H9 (cell line): ENCODE measurements at regions not wholly inside any gene's neighbourhood (a gene's known extent, or its start where the extent isn't known, plus 50 kb on each side); places are given as distances from the start of the nearest gene placed in this dataset.

ENCODE experiments used
- DNase-seq: peaks from one replicate; pipeline ENCODE4 v3.0.0-alpha.2; 2017
- H2AFZ ChIP-seq: one replicate; pipeline ENCODE4 v1.6.1; 2013; ENCODE audit warnings: mild to moderate bottlenecking, low read length, control low read depth, moderate library complexity
- H2AK5ac ChIP-seq: 2 replicates; pipeline ENCODE4 v1.6.1; 2013; ENCODE audit warnings: low read length, control low read depth, mixed read lengths; ENCODE audit not compliant: insufficient read length
- H2BK120ac ChIP-seq: one replicate; pipeline ENCODE4 v1.6.1; 2013; ENCODE audit warnings: low read depth, mild to moderate bottlenecking, low read length, control low read depth, inconsistent platforms; ENCODE audit not compliant: poor library complexity, severe bottlenecking
- H2BK12ac ChIP-seq: 2 replicates; pipeline ENCODE4 v1.6.1; 2013; ENCODE audit warnings: low read length, control low read depth, mixed read lengths, low read depth; ENCODE audit not compliant: insufficient read length
- H2BK15ac ChIP-seq: 2 replicates; pipeline ENCODE4 v1.6.1; 2013; ENCODE audit warnings: low read depth, low read length, control low read depth
- H2BK20ac ChIP-seq: one replicate; pipeline ENCODE4 v1.6.1; 2013; ENCODE audit warnings: low read depth, mild to moderate bottlenecking, low read length, control low read depth, inconsistent platforms; ENCODE audit not compliant: poor library complexity, severe bottlenecking
- H2BK5ac ChIP-seq: 2 replicates; pipeline ENCODE4 v1.6.1; 2013; ENCODE audit warnings: low read length, control low read depth, mixed read lengths; ENCODE audit not compliant: insufficient read length
- H3K14ac ChIP-seq: 2 replicates; pipeline ENCODE4 v1.6.1; 2013; ENCODE audit warnings: low read length, control low read depth; ENCODE audit not compliant: insufficient read depth
- H3K18ac ChIP-seq: 2 replicates; pipeline ENCODE4 v1.6.1; 2013; ENCODE audit warnings: low read depth, mild to moderate bottlenecking, mixed read lengths, low read length, control low read depth; ENCODE audit not compliant: insufficient read length
- H3K23ac ChIP-seq: 2 replicates; pipeline ENCODE4 v1.6.1; 2013; ENCODE audit warnings: low read length, control low read depth, mixed read lengths, low read depth; ENCODE audit not compliant: insufficient read length
- H3K23me2 ChIP-seq: 2 replicates; pipeline ENCODE4 v1.6.1; 2013; ENCODE audit warnings: low read depth, mild to moderate bottlenecking, mixed read lengths, low read length, control low read depth; ENCODE audit not compliant: insufficient read length, poor library complexity, severe bottlenecking
- H3K27ac ChIP-seq: 2 replicates; pipeline ENCODE4 v1.5.1; 2013; ENCODE audit warnings: low read length, control low read depth, mixed read lengths, low read depth; ENCODE audit not compliant: insufficient read length
- H3K27me3 ChIP-seq: 2 replicates; pipeline ENCODE4 v1.6.1; 2013; ENCODE audit warnings: low read length, control low read depth, inconsistent platforms; ENCODE audit not compliant: insufficient read depth
- H3K4ac ChIP-seq: 2 replicates; pipeline ENCODE4 v1.6.1; 2013; ENCODE audit warnings: low read depth, mild to moderate bottlenecking, control low read depth, inconsistent platforms, low read length, moderate library complexity
- H3K4me1 ChIP-seq: 2 replicates; pipeline ENCODE4 v1.6.1; 2013; ENCODE audit warnings: low read length, control low read depth, inconsistent platforms; ENCODE audit not compliant: insufficient read depth
- H3K4me2 ChIP-seq: 2 replicates; pipeline ENCODE4 v1.6.1; 2013; ENCODE audit warnings: low read length, control low read depth, mixed read lengths; ENCODE audit not compliant: insufficient read length, insufficient read depth
- H3K56ac ChIP-seq: 2 replicates; pipeline ENCODE4 v1.6.1; 2013; ENCODE audit warnings: low read depth, mild to moderate bottlenecking, mixed read lengths, low read length, control low read depth; ENCODE audit not compliant: insufficient read length
- H3K79me1 ChIP-seq: 2 replicates; pipeline ENCODE4 v1.6.1; 2013; ENCODE audit warnings: low read depth, mild to moderate bottlenecking, moderate library complexity, low read length, control low read depth, inconsistent platforms; ENCODE audit not compliant: insufficient read depth, poor library complexity, severe bottlenecking
- H3K79me2 ChIP-seq: 2 replicates; pipeline ENCODE4 v1.6.1; 2013; ENCODE audit warnings: low read length, control low read depth, inconsistent platforms; ENCODE audit not compliant: insufficient read depth
- H3K9ac ChIP-seq: 2 replicates; pipeline ENCODE4 v1.6.1; 2013; ENCODE audit warnings: low read length, control low read depth, mixed read lengths; ENCODE audit not compliant: insufficient read length; ENCODE audit errors: extremely low read depth
- H3K9me3 ChIP-seq: one replicate; pipeline ENCODE4 v1.6.1; 2013; ENCODE audit warnings: low read depth, low read length, inconsistent platforms; ENCODE audit not compliant: control insufficient read depth
- H3T11ph ChIP-seq: one replicate; pipeline ENCODE4 v1.6.1; 2013; ENCODE audit warnings: mild to moderate bottlenecking, low read length, control low read depth, inconsistent platforms
- H4K20me1 ChIP-seq: one replicate; pipeline ENCODE4 v1.6.1; 2013; ENCODE audit not compliant: control insufficient read depth, insufficient read length, insufficient read depth
- H4K5ac ChIP-seq: 2 replicates; pipeline ENCODE4 v1.6.1; 2013; ENCODE audit warnings: low read depth, mild to moderate bottlenecking, mixed read lengths, low read length, control low read depth; ENCODE audit not compliant: insufficient read length
- H4K8ac ChIP-seq: replicated peaks from 2 replicates; pipeline ENCODE4 v1.6.1; 2013; ENCODE audit warnings: low read length, control low read depth, mixed read lengths, low read depth; ENCODE audit not compliant: insufficient read length
- H4K91ac ChIP-seq: 2 replicates; pipeline ENCODE4 v1.6.1; 2013; ENCODE audit warnings: low read depth, mild to moderate bottlenecking, moderate library complexity, mixed read lengths, low read length, control low read depth; ENCODE audit not compliant: insufficient read length
- H3K27ac Mint-ChIP-seq, 3 experiments: 2 replicates in 2 of 3; 3 replicates in 1 of 3; pipeline ENCODE4 v1.8.0; 2020 to 2021; ENCODE audit warnings: mixed read lengths in 3 of 3, mild to moderate bottlenecking in 1 of 3, moderate library complexity in 1 of 3
- H3K27me3 Mint-ChIP-seq: 2 replicates; pipeline ENCODE4 v1.8.0; 2021; ENCODE audit warnings: low read depth, mild to moderate bottlenecking, moderate library complexity, mixed read lengths
- H3K36me3 Mint-ChIP-seq, 3 experiments: 2 replicates in 2 of 3; 3 replicates in 1 of 3; pipeline ENCODE4 v1.8.0; 2020 to 2021; ENCODE audit warnings: low read depth in 3 of 3, mixed read lengths in 3 of 3; ENCODE audit not compliant: insufficient read depth in 1 of 3
- H3K4me1 Mint-ChIP-seq, 2 experiments: 2 replicates each; pipeline ENCODE4 v1.8.0; 2020; ENCODE audit warnings: mixed read lengths in 2 of 2
- H3K4me3 Mint-ChIP-seq, 2 experiments: 2 replicates in 1 of 2; 3 replicates in 1 of 2; pipeline ENCODE4 v1.8.0; 2020 to 2021; ENCODE audit warnings: mild to moderate bottlenecking in 2 of 2, mixed read lengths in 2 of 2, moderate library complexity in 1 of 2
- H3K9me3 Mint-ChIP-seq, 2 experiments: 2 replicates in 1 of 2; 3 replicates in 1 of 2; pipeline ENCODE4 v1.8.0; 2020; ENCODE audit warnings: mild to moderate bottlenecking in 2 of 2, mixed read lengths in 2 of 2, moderate library complexity in 1 of 2
- WGBS: extraction: QIAGEN DNeasy Blood & Tissue Kit; methylation state at CpG from one replicate; pipeline ENCODE4 v1.1.7; 2013; ENCODE audit warnings: missing lambda C conversion rate, low lambda C conversion rate, mixed read lengths; ENCODE audit not compliant: insufficient read length; ENCODE audit errors: extremely low coverage; 5-methylcytosine and 5-hydroxymethylcytosine counted together
- TF ChIP-seq, protein P1 (sequence below): fragments of 200-600 bp; sonication (generic); conservative IDR thresholded peaks from 3 replicates; pipeline ENCODE4 v1.8.0; 2021; ENCODE audit warnings: antibody characterized with exemption, mild to moderate bottlenecking

DNA sequence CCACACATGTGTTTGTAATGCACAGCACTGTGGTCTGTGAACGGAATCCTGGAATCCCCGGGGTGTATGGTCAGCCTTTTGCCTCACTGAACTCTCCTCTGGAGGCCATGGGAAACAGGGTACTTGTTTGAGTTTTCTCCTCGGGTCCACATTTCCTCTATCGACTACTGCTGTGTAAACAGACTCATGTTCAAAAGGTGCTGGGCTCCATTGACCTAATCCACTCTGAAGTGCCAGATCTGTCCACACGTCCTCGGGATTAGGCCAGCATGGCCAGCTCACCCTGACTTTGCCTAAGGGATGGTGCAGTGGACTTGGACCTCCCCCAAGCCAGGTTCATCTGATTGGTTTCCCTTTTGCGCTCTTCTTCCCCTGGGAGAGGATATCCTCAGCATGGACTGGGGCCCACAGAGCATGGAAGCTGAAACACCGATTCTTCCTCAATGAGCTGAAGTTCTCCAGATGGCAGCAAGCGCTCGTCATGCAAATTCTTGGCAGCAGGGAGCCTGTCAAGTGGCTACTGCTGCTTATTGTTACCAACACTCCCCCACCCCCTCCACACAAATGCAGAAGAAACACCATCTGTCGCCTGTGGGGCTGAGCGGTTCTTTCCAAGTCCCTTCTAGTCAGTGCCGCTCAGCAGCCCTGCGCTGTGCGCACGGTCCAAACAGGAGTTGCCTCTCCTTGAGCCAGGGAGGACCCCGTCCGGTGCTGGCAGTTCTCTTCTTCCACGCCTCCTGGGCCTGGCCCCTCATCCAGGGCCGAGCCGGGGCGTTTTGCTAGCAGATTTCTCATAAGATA is 292.6 kb upstream of the MARCKS start:
- Mint-ChIP-seq H3K4me3 (peak overlapping the region; percentile 31 to 66; a peak in 4 of 5 replicates), H3K27me3 (peaks cover 14% of the 10 kb centered on the region), H3K27ac (peak overlapping the region; percentile 79 to 99 (median 93)), H3K36me3 (no peaks in the 10 kb centered on the region), H3K4me1 (peaks cover 30 to 33% of the 10 kb centered on the region in 2 experiments), H3K9me3 (no peaks in the 10 kb centered on the region; a peak in 1 of 5 replicates)
- H3K9ac ChIP-seq: no peak overlapping the region
- no peak overlapping the region for H2BK5ac ChIP-seq
- no peak overlapping the region for H4K5ac ChIP-seq
- no peak overlapping the region for H2BK120ac ChIP-seq
- 0 out of 2 replicates have a peak overlapping the region, but pooled peaks have one; percentile 53 for H3K14ac ChIP-seq
- no peaks in the 10 kb centered on the region for H3K79me1 ChIP-seq
- no peak overlapping the region for H2BK20ac ChIP-seq
- no peak overlapping the region for H2BK15ac ChIP-seq
- H4K8ac ChIP-seq: no peak overlapping the region
- DNase-seq: peak; percentile 94
- H3K23ac ChIP-seq: no peak overlapping the region
- WGBS: no CpG with 5 or more reads among the region's 22 CpGs
- no peak overlapping the region for H2BK12ac ChIP-seq
- H4K91ac ChIP-seq: no peak overlapping the region
- H3K4me1 ChIP-seq: peaks cover 4% of the 10 kb centered on the region; the same call in 1 of the 2 replicates
- H2AK5ac ChIP-seq: no peak overlapping the region
- H3K56ac ChIP-seq: no peak overlapping the region
- peak overlapping the region; percentile 27 for H3K4me2 ChIP-seq
- H3K27ac ChIP-seq: peak overlapping the region; percentile 69
- TF ChIP-seq, protein P1, sequence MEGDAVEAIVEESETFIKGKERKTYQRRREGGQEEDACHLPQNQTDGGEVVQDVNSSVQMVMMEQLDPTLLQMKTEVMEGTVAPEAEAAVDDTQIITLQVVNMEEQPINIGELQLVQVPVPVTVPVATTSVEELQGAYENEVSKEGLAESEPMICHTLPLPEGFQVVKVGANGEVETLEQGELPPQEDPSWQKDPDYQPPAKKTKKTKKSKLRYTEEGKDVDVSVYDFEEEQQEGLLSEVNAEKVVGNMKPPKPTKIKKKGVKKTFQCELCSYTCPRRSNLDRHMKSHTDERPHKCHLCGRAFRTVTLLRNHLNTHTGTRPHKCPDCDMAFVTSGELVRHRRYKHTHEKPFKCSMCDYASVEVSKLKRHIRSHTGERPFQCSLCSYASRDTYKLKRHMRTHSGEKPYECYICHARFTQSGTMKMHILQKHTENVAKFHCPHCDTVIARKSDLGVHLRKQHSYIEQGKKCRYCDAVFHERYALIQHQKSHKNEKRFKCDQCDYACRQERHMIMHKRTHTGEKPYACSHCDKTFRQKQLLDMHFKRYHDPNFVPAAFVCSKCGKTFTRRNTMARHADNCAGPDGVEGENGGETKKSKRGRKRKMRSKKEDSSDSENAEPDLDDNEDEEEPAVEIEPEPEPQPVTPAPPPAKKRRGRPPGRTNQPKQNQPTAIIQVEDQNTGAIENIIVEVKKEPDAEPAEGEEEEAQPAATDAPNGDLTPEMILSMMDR: no peak; the same call in 2 of the 3 replicates
- peak overlapping the region; percentile 43 for H3K18ac ChIP-seq
- H4K20me1 ChIP-seq: no peaks in the 10 kb centered on the region
- H3K23me2 ChIP-seq: no peaks in the 10 kb centered on the region
- no peaks in the 10 kb centered on the region for H3K79me2 ChIP-seq
- H3T11ph ChIP-seq: no peak overlapping the region
- H3K27me3 ChIP-seq: no peaks in the 10 kb centered on the region
- H3K4ac ChIP-seq: no peak overlapping the region
- no peaks in the 10 kb centered on the region for H3K9me3 ChIP-seq
- peak overlapping the region; percentile 52 for H2AFZ ChIP-seq
